ENCODE measurements at regions not wholly inside any gene's neighbourhood (a gene's known extent, or its start where the extent isn't known, plus 50 kb on each side); places are given as distances from the start of the nearest gene placed in this dataset.

- no peak for DNase-seq (ENCODE audit: extremely low read depth, low read depth)
- no peak for TF ChIP-seq CTCF (IDR thresholded peaks at IDR 0.05; ENCODE audit: low read depth, low read length, missing control alignments)
- H3K4me3 ChIP-seq (replicated peaks; ENCODE audit: low read depth, low read length), result no peak overlapping the region
Observed at GRCh38 chr10:2993636-2994035, 73.7 kb upstream of the PFKP start.

GRCh38 chr10:2992401-2993198, 74.7 kb upstream of the PFKP start:
- TF ChIP-seq CTCF (IDR thresholded peaks at IDR 0.05; ENCODE audit: low read depth, low read length, missing control alignments), result peak; percentile 28
- no peak overlapping the region for H3K4me3 ChIP-seq (replicated peaks; ENCODE audit: low read depth, low read length)
- no peak for DNase-seq (ENCODE audit: extremely low read depth, low read depth)

- DNase-seq (ENCODE audit: extremely low read depth, low read depth), result no peak
- no peak for TF ChIP-seq CTCF (IDR thresholded peaks at IDR 0.05; ENCODE audit: low read depth, low read length, missing control alignments)
- H3K4me3 ChIP-seq (replicated peaks; ENCODE audit: low read depth, low read length), result no peak overlapping the region
Observed at GRCh38 chr10:2990764-2991163, 76.6 kb upstream of the PFKP start.

- no peak for DNase-seq (ENCODE audit: extremely low read depth, low read depth)
- TF ChIP-seq CTCF (IDR thresholded peaks at IDR 0.05; ENCODE audit: low read depth, low read length, missing control alignments), result no peak
- H3K4me3 ChIP-seq (replicated peaks; ENCODE audit: low read depth, low read length), result no peak overlapping the region
Observed at GRCh38 chr10:2989292-2989947, 77.9 kb upstream of the PFKP start.

GRCh38 chr10:2987185-2987768, 80.1 kb upstream of the PFKP start:
- no peak overlapping the region for H3K4me3 ChIP-seq (replicated peaks; ENCODE audit: low read depth, low read length)
- no peak for DNase-seq (ENCODE audit: extremely low read depth, low read depth)
- TF ChIP-seq CTCF (IDR thresholded peaks at IDR 0.05; ENCODE audit: low read depth, low read length, missing control alignments), result no peak

DNA sequence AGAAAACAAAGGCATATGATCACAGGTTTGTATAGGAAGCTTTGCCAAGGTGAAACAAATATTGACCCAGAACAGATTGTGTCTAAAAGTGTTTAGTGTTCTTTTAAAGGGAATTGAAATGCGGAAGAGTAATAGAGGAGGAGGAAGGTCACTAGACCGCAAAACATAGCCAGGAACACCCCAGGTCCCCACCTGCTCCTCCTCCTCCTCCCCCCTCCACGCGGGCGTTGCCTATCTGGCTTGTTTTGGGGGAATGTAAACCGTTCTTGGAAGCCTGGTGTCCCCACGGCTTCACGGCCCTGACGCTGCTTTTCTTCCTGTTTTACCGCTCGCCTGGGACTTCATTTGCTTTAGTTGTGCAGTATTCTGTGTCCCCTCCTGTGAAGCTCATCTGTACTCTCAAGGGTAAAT, 81.0 kb upstream of the PFKP start:
- no peak for TF ChIP-seq CTCF (IDR thresholded peaks at IDR 0.05; ENCODE audit: low read depth, low read length, missing control alignments)
- H3K4me3 ChIP-seq (replicated peaks; ENCODE audit: low read depth, low read length), result no peak overlapping the region
- no peak for DNase-seq (ENCODE audit: extremely low read depth, low read depth)

Measured in HFF-Myc (cell line).